ENCODE measurements at regions not wholly inside any gene's neighbourhood (a gene's known extent, or its start where the extent isn't known, plus 50 kb on each side); places are given as distances from the start of the nearest gene placed in this dataset.

DNA sequence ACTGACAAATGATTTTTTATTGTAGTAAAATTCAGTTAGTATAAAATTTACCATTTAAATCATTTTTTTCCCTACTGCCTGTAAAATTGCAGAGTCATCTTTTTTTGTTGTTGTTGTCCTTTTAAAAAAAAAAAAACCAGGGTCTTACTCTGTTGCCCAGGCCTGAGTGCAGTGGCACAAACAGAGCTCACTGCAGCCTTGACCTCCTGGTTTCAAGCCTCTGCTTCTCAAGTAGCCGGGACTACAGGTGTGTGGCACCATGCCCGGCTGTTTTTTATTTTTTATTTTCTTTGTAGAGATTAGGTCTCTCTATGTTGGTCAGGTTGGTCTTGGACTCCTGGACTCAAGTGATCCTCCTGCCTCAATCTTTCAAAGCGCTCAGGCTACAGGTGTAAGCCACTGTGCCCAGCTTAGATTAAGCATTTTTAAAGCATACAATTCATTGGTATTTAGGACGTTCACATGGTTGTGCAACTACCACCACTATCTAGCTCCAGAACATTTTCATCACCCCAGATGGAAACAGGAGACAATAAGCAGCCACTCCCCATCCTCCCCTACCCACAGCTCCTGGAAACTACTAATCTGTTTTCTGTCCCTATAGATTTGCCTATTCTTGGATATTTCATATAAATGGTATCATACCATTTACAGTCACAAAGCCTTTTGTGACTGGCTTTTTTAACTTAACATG, 59.7 kb upstream of the PGRMC2 start:
- FAIRE-seq (no peak), DNase-seq (ENCODE audit: insufficient read length, low spot score) (no peak)

DNA sequence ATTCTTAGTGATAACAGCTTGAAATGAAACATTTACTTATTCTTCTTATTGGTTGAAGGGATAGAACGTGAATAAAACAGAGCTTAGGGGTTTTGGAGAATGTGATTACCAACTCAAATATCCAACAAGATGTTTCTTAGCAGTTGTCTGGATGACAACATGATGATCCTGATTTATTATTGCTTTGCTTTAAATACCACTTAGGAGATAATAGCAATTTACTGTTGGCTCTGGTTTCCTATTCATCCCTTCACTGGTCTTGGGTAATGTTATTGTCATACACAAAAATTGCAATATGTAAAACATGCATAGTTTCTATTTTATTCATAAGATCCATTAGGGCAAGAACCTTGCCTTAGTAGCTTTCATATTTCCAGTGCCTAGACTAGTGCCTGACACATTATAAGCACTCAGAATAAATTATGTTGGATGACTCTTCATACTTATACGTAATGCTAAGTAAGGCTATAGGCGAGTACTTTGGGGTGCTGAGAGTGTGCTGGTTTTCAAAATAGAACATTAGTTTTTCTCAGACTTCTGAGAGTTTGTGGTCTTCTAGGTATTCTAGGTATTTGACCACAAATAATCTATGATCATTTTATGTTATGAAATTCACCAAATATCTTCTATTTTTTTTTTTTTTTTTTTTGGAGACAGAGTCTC, 58.6 kb upstream of the PGRMC2 start:
- FAIRE-seq: no peak

DNA sequence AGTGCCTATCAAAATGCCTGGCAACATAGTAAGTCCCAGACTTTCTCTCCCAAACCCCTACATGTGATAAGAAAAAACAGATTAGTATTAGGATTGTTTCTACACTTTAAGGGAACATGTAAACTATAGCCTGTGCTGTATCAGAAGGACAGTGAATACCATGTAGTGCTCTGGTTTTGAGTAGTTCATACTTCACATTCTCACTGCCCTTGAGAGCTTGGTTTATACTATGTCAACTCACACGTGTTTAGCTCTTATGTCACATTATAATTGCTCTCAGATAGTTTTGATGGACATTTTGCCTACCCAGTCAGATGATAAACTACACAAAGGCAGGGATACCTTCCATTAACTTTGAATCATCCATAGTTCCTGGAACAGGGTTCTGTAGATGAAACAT, 58.0 kb upstream of the PGRMC2 start:
- FAIRE-seq: no peak
- no peak for DNase-seq (ENCODE audit: insufficient read length, low spot score)

More for the DNA sequence above, 58.6 kb upstream of the PGRMC2 start:
- DNase-seq (ENCODE audit: insufficient read length, low spot score): no peak

DNA sequence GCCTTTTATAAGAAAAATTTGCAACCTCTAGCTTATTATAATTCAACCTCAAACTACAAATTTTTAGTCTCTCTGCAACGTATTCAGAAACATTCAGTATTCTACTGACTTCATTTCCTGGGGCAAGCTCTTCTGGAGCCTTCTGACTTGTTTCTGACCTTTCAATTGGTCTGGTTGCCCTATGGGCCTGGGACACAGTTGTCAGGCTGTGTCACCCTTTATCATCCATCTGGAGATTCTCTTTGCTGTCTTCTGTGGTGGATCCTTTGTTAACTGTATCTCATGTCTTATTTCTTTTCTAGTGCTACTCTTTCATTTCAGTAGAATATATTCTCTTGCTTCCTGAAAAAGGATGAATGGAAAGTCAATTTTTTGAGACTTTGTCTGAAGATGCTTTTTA, 55.1 kb upstream of the PGRMC2 start:
- DNase-seq (ENCODE audit: insufficient read length, low spot score) (no peak), FAIRE-seq (no peak)

DNA sequence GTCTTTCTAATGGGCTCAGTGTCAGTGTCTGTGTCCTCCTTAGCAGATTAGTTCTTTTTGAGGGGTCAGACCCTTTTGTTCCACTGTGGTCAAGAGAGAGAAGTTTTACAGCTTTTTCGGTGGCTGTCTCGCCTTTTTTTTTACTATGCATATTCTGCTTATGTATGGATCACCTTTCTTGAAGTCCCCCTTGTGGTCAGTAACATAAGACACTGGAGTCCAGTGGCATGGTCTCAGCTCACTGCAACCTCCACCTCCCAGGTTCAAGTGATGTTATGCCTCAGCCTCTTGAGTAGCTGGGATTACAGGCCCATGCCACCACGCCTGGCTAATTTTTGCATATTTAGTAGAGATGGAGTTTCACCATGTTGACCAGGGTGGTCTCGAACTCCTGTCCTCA, 54.0 kb upstream of the PGRMC2 start:
- no peak for FAIRE-seq
- DNase-seq (ENCODE audit: insufficient read length, low spot score): no peak

DNA sequence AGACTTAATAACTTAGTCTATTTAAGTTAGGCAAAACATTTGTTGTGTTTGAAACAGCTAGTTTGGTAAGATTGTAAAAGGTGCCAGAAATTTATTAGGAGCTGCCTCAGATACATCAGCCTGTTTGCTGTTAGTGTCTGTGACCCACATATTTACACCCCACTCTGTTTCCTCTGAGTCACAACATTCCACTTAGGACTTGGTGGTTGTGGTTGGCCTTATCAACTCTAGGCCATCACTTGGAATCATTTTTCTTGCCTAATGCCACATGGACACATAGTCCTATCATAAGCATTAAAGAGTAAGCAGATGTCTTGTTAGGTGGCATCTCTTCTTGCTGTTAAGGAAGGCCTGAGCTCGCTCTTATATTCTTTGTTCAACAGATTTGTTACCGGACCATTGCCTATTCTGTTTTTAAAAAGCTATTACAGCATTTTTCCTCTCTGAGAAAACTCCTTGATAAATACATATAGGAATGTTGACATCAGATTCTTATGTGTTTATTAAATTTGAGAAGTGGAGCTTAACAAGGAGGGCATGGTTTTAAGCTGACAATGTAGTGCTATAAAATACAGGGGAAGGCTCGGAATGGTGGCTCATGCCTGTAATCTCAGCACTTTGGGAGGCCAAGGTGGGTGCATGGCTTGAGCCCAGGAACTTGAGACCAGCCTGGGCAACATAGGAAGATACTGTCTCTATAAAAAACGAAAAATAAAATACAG, 51.2 kb upstream of the PGRMC2 start:
- FAIRE-seq (peak; percentile 58), DNase-seq (ENCODE audit: insufficient read length, low spot score) (peak; percentile 75)

DNA sequence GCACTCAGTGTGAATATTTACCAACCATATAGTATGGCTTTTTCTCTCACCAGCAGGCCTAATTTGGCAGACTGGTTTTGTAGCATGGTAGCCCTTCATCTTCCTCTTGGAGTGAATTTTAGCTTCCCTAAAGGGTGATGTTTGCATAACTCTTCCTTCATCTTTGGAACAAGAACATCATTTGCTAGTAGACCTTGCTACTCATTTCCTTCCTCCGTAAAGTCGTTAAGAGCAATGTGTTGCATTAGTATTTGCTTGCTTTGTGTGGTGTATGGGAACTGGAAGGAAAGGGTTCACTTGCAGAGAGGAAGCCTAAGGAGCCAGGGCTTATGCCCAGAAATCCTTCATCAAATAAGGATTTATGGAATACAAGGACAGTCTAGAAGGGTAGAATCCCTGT, 50.2 kb upstream of the PGRMC2 start:
- no peak for DNase-seq (ENCODE audit: insufficient read length, low spot score)
- FAIRE-seq: no peak

All from HTR-8/SVneo (cell line).